ENCODE measurements at regions not wholly inside any gene's neighbourhood (a gene's known extent, or its start where the extent isn't known, plus 50 kb on each side); places are given as distances from the start of the nearest gene placed in this dataset.

- no peak for TF ChIP-seq EZH2 (IDR thresholded peaks at IDR 0.05; ENCODE audit: insufficient read depth, low read length)
- no peak for TF ChIP-seq CTCF (IDR thresholded peaks at IDR 0.05; ENCODE audit: insufficient read depth, low read depth, low read length)
These were observed 56.4 kb upstream of the C1GALT1 start for GRCh38 chr7:7125963-7126362.

Data from astrocyte (in vitro differentiated cells and primary cell).